HG03521 (cell line): ENCODE measurements at regions not wholly inside any gene's neighbourhood (a gene's known extent, or its start where the extent isn't known, plus 50 kb on each side); places are given as distances from the start of the nearest gene placed in this dataset.

ENCODE experiments used
- ATAC-seq: cut with Tn5 transposase; IDR thresholded peaks from one replicate; pipeline ENCODE4 v1.9.1; 2021; ENCODE audit warnings: mild to moderate bottlenecking, moderate library complexity; ENCODE audit not compliant: unreplicated experiment

- no peak for ATAC-seq
These were observed 227.4 kb downstream of the KLF5 start for GRCh38 chr13:73286177-73286576.

- ATAC-seq = no peak
These were observed 225.5 kb downstream of the KLF5 start for GRCh38 chr13:73284081-73284874.

- no peak for ATAC-seq
These were observed 224.8 kb downstream of the KLF5 start for GRCh38 chr13:73283636-73284035.

GRCh38 chr13:73281746-73282145, 222.9 kb downstream of the KLF5 start:
- ATAC-seq = no peak

GRCh38 chr13:73278186-73278585, 219.4 kb downstream of the KLF5 start:
- ATAC-seq = no peak

- ATAC-seq = no peak
These were observed 216.4 kb downstream of the KLF5 start for GRCh38 chr13:73275163-73275562.

- ATAC-seq = no peak
These were observed 215.3 kb downstream of the KLF5 start for GRCh38 chr13:73274147-73274546.

- no peak for ATAC-seq
These were observed 214.9 kb downstream of the KLF5 start for GRCh38 chr13:73273745-73274144.

- ATAC-seq = no peak
These were observed 214.5 kb downstream of the KLF5 start for GRCh38 chr13:73273276-73273675.

- ATAC-seq = no peak
These were observed 214.0 kb downstream of the KLF5 start for GRCh38 chr13:73272831-73273230.

GRCh38 chr13:73268306-73268705, 209.5 kb downstream of the KLF5 start:
- no peak for ATAC-seq

GRCh38 chr13:73266640-73267180, 207.9 kb downstream of the KLF5 start:
- ATAC-seq = no peak

- ATAC-seq = no peak
These were observed 204.2 kb downstream of the KLF5 start for GRCh38 chr13:73262862-73263627.

GRCh38 chr13:73261739-73262216, 203.0 kb downstream of the KLF5 start:
- no peak for ATAC-seq

GRCh38 chr13:73259061-73260017, 200.5 kb downstream of the KLF5 start:
- ATAC-seq = no peak

- ATAC-seq = no peak
These were observed 199.6 kb downstream of the KLF5 start for GRCh38 chr13:73258406-73258805.

- ATAC-seq = no peak
These were observed 196.0 kb downstream of the KLF5 start for GRCh38 chr13:73254827-73255226.

GRCh38 chr13:73251626-73252265, 192.9 kb downstream of the KLF5 start:
- no peak for ATAC-seq

GRCh38 chr13:73250061-73250460, 191.3 kb downstream of the KLF5 start:
- ATAC-seq = no peak
